Stimulated activated CD8-positive, alpha-beta memory T cell treated with anti-CD3 and anti-CD28 coated beads, Interleukin-4, amount 100 ng/mL, for 1 hour (primary cell): ENCODE measurements at regions not wholly inside any gene's neighbourhood (a gene's known extent, or its start where the extent isn't known, plus 50 kb on each side); places are given as distances from the start of the nearest gene placed in this dataset.

Experiments
- DNase-seq, 2 donors: peaks; one replicate each; pipeline ENCODE4 v3.0.0-alpha.2; 2020; ENCODE audit warnings: low read depth in 2 of 2, low spot score in 1 of 2

- DNase-seq, result no peak
Observed at GRCh38 chr11:36994208-36994607, 396.2 kb upstream of the RAG2 start.

DNA sequence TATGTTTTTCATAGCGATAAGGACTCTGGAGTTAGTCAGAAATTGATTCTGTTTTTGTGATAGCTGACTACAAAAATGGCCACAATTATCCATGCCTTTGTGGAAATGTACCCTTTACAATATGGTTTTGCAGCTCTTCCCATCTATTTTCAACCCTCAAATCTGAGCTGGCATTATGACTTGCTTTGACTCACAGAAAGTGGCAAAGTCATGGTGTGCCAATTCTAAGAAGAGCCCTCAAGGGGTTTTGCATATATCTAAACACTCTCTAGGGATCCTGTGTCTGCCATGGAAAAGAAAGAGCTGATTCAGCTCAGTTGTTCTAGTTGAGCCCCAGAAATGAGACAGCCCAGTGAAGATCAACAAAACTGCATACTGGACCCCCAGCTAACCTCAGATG, 390.5 kb upstream of the RAG2 start:
- no peak for DNase-seq

DNA sequence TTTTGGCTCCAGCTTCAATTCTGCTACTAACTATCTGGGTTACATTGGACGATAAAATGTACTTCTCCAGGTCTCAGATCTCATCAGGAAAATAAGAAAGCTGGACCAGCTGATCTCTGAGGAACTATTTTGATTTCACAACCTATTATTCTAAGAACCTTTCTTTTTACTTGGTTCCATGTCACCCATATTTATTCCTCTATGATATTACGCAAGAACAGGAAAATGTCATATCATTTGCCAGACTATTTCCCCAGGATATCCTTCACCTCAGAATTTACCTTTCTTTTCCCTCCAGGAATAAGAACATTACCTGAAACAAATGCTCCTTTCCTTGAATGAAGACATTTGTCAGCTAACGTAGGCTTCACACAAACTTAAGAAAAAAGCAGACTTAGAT, 387.5 kb upstream of the RAG2 start:
- DNase-seq, result no peak

DNA sequence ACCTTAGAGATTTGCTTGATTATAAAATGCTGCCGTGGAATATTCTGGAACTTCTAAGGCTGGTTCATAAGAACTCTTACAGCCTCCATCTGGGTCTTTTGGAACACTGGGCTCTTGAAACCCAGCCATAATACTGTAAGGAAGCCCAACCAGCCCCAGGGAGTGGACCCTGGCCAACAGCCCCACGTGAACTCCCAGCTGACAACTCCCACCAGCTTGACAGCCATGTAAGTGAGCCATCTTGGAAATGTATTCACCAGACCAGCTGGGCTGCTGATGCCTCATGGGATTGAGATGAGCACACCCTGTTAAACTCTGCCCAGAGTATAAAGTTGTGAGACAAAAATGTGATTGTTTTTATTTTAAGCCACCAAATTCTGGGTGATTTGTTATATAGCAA, 378.7 kb upstream of the RAG2 start:
- no peak for DNase-seq

GRCh38 chr11:36974771-36975170, 376.7 kb upstream of the RAG2 start:
- no peak for DNase-seq

DNA sequence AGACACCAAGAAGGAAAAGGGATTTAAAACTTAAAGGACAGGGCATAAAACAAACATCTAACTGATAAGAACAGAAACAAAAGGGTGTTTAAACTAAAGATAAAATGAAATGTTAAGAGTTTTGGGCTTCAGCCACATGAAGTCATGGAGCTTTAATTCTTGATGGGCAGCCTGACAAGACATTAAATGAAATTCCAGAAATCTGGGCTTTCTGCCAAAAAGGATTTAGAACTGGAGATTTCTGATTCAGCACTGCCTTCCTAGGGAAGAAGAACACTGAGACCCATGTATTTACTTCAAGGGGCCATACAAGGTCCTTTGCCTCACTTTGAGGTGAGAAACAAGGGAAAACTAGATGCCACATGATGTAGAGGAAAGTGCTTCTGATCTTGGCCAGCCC, 355.9 kb upstream of the RAG2 start:
- no peak for DNase-seq

DNA sequence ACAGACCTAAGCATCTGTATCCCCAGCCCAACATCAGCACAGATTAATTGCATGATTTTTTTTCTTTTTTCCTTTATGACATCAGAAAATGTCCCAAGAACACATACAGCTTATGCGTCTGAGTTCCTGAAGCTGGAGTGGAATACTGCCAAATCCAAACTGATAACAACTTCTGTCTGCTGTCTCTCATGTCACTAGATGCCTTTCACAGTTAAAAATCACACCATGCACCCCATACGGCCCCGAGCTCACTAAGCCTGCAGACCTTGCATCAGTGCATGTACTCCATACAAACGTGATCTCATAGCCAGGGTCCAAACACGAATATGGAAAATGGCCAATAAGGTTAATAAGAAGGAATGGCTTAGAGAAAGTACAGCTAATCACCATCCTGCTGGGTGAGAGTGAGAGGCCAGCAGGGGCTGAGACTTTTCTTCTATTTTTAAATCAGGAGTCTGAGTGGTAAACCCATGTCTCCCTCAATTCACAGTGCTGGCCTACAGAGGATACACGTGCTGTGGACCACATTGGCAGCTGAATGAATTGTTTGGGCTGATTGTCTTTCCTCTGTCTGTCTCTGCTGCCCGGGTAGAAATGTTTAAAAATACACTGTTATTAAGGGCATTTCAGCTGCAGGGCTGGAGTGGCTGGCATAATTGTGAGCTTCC, 350.6 kb upstream of the RAG2 start:
- no peak for DNase-seq

- no peak for DNase-seq
Observed at GRCh38 chr11:36945384-36945783, 347.3 kb upstream of the RAG2 start.

DNA sequence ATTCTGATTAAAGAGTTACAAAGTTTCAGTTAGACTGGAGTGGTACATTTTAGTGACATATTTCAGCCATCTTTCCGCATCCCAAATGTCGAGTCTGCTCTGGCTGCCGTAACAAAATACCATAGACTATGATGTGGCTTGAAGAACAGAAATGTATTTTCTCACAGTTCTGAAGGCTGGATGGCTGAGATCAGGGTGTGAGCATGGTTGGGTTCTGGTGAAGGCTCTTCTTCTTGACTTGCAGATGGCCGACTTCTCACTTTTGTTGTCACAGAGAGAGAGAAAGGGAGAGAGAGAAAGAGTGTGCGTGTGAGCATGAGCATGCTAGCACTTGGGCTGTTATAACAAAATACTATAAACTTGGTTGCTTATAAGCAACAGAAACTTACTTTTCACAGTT, 335.4 kb upstream of the RAG2 start:
- no peak for DNase-seq

DNA sequence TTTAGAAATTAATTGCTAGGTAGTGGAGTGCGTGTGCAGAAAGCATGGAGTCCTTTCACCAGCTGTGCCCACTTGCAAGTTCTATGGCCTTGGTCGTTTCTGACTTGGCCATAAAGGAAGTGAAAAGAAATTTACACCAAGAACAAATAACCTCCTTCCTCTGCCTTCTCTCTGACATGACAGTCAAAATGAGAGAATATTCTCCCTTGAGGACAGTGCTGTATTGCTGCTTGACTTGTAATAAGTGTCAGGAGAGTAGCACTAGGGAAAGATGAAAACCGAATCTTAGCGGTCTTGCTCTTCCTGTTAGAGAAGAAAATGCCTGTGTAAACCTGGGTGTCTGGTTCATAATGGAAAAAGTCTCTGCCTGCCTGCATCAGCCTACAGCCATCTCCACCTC, 333.1 kb upstream of the RAG2 start:
- no peak for DNase-seq

GRCh38 chr11:36930256-36930655, 332.2 kb upstream of the RAG2 start:
- DNase-seq, result no peak

- no peak for DNase-seq
Observed at GRCh38 chr11:36929401-36929800, 331.4 kb upstream of the RAG2 start.

DNA sequence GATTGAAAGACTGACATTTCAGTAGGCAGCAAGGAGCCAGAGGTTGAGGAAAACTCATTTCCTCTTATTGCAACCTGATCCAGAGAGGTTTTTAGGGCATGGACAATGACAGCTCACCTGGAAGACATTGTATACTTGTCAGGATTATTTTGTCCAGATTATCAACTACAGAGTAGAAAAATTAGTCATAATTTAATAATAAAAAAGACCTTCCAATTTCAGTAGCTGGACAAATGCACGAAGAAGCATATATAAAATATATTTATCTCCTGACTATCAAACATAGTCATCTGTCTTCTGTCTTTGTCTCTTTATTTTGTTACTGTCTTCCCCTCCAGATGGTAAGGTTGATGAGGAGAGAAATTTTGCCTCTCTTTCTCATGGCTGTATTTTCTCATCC, 330.6 kb upstream of the RAG2 start:
- no peak for DNase-seq

GRCh38 chr11:36899800-36900199, 301.8 kb upstream of the RAG2 start:
- no peak for DNase-seq

- no peak for DNase-seq
Observed at GRCh38 chr11:36890841-36891240, 292.8 kb upstream of the RAG2 start.

DNA sequence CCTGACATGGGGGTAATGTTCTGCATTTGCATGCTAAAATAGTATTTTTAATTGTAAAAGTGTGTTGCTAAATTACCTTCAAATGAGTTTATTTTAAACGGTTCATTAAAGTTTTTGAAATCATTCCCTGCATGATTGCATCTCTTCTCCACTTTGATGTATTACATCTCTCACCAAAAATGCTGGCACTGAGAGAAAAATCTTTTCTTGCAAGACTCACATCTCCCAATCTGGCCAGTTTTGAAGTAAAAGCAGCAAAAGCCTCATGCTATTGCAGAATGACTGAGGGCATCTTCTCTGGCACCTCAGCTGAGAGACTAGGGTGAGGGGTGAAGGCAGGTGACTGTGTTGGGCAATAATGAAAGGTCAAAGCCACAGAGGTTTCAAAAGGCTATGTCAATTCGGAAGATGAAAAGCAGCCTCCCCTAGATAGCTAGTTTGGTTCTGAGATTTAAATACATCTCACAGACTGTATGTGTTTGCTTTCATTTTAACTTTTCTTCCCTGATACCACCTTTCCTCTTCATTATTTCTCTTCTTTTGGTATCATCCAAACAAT, 292.2 kb upstream of the RAG2 start:
- no peak for DNase-seq

- no peak for DNase-seq
Observed at GRCh38 chr11:36885154-36885553, 287.1 kb upstream of the RAG2 start.

DNA sequence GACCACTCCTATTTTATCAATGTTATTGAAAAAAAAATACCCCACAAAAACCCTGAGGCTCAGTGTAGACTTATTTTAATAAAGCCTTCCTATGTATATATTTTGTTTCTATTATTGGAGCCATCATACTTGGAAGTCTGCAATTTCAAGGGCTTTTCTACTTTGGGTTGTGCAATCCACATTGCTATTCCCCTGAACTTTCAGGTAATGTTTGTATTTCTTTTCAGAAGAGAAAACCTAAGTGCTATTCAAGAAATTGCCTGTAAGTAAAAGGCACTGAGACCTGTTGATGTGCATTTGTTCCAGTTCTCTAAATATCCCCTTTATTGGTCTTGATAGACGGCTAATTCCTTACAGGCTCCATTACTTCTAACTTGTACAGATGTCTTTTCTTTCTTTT, 280.7 kb upstream of the RAG2 start:
- DNase-seq, result no peak

GRCh38 chr11:36877149-36877548, 279.1 kb upstream of the RAG2 start:
- DNase-seq, result no peak

- DNase-seq, result no peak
Observed at GRCh38 chr11:36876266-36876665, 278.2 kb upstream of the RAG2 start.

GRCh38 chr11:36874291-36874690, 276.3 kb upstream of the RAG2 start:
- no peak for DNase-seq

DNA sequence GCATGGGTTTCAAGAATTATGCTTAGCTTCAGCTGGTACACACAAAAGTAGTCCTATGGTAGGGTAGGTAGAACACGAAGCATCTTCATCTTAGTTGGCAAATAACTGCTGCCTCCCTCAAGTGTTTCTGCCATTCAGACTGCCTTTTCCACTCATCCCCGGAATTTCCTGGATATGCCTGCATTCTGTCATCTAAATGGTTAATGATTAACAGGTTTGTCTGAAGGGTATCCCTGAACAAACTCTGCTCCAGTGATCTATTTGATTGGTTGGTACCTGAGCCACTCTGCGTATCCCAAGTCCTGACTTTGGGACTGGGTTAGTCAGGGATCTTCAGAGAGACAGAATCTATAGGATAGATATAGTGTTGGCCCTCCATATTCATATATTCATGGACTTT, 272.3 kb upstream of the RAG2 start:
- no peak for DNase-seq

DNA sequence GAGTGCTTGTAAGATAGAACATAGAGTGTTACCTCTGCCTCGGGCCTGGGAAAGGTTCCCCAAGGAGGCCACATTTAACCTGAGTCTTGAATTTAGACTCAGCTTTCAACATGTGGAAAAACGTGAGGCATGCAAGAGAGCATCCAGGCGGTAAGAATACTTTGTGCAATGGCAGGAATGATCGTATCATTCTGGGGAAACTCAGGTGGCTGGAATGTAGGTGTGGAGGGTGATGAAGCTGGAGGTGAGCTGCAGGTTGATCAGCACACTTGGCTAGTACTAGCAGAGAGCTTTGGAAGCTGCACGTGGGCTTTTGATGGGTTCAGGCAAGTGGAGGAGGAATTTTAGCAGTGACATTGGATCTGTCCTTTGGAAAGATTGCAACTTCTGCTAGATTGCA, 270.3 kb upstream of the RAG2 start:
- DNase-seq, result no peak
